Neuronal stem cell (in vitro differentiated cells): ENCODE measurements at regions not wholly inside any gene's neighbourhood (a gene's known extent, or its start where the extent isn't known, plus 50 kb on each side); places are given as distances from the start of the nearest gene placed in this dataset.

Experiments used
- DNase-seq: peaks from one replicate; pipeline ENCODE4 v3.0.0-alpha.2; 2013; ENCODE audit warnings: low spot score
- H2AFZ ChIP-seq: one replicate; pipeline ENCODE4 v1.6.1; 2013; ENCODE audit warnings: mild to moderate bottlenecking, low read length, inconsistent platforms
- H2AK5ac ChIP-seq: 2 replicates; pipeline ENCODE4 v1.6.1; 2013; ENCODE audit warnings: low read depth, mild to moderate bottlenecking, inconsistent platforms, low read length, moderate library complexity, mixed read lengths
- H2BK120ac ChIP-seq: 2 replicates; pipeline ENCODE4 v1.6.1; 2013; ENCODE audit warnings: low read depth, mild to moderate bottlenecking, inconsistent platforms, low read length, moderate library complexity, mixed read lengths
- H2BK12ac ChIP-seq: one replicate; pipeline ENCODE4 v1.6.1; 2013; ENCODE audit warnings: low read length, inconsistent platforms
- H2BK15ac ChIP-seq: 2 replicates; pipeline ENCODE4 v1.6.1; 2013; ENCODE audit warnings: mild to moderate bottlenecking, low read length, inconsistent platforms, mixed read lengths
- H2BK5ac ChIP-seq: one replicate; pipeline ENCODE4 v1.6.1; 2013; ENCODE audit warnings: inconsistent platforms, mild to moderate bottlenecking, low read length, moderate library complexity
- H3K14ac ChIP-seq: one replicate; pipeline ENCODE4 v1.6.1; 2013; ENCODE audit warnings: low read length, inconsistent platforms
- H3K18ac ChIP-seq: 2 replicates; pipeline ENCODE4 v1.6.1; 2013; ENCODE audit warnings: low read length, inconsistent platforms
- H3K23ac ChIP-seq: 2 replicates; pipeline ENCODE4 v1.6.1; 2013; ENCODE audit warnings: low read depth, mild to moderate bottlenecking, mixed read lengths, low read length, inconsistent platforms; ENCODE audit not compliant: poor library complexity
- H3K27ac ChIP-seq: replicated peaks from 3 replicates; pipeline ENCODE4 v1.5.1; 2013; ENCODE audit warnings: low read length, inconsistent platforms
- H3K27me3 ChIP-seq, 3 experiments: 2 replicates each; pipeline ENCODE4 v1.6.1; 2013; ENCODE audit warnings: low read length in 3 of 3, mild to moderate bottlenecking in 2 of 3, inconsistent platforms in 1 of 3, low read depth in 1 of 3, mixed read lengths in 1 of 3, moderate library complexity in 1 of 3; ENCODE audit not compliant: control insufficient read depth in 3 of 3, insufficient read depth in 3 of 3
- H3K36me3 ChIP-seq, 2 donors: replicated peaks in 1 of 2; 2 replicates each; pipeline ENCODE4 v1.6.1; 2013; ENCODE audit warnings: low read length in 2 of 2; ENCODE audit not compliant: control insufficient read depth in 2 of 2, insufficient read depth in 2 of 2
- H3K4ac ChIP-seq: 2 replicates; pipeline ENCODE4 v1.6.1; 2013; ENCODE audit warnings: inconsistent platforms, mild to moderate bottlenecking, low read length, moderate library complexity
- H3K4me1 ChIP-seq, 2 donors: 1 replicate in 1 of 2; 2 replicates in 1 of 2; pipeline ENCODE4 v1.6.1; 2013; ENCODE audit warnings: low read length in 2 of 2, low read depth in 1 of 2; ENCODE audit not compliant: control insufficient read depth in 2 of 2, insufficient read depth in 1 of 2
- H3K4me2 ChIP-seq: one replicate; pipeline ENCODE4 v1.6.1; 2013; ENCODE audit warnings: mild to moderate bottlenecking, low read length, inconsistent platforms; ENCODE audit not compliant: insufficient read depth, poor library complexity, severe bottlenecking
- H3K4me3 ChIP-seq, 2 donors: 2 replicates each; pipeline ENCODE4 v1.5.1; 2013; ENCODE audit warnings: low read length in 2 of 2, mild to moderate bottlenecking in 2 of 2, inconsistent platforms in 1 of 2, moderate library complexity in 1 of 2
- H3K79me1 ChIP-seq: one replicate; pipeline ENCODE4 v1.6.1; 2013; ENCODE audit warnings: low read depth, mild to moderate bottlenecking, inconsistent platforms, low read length, moderate library complexity
- H3K9ac ChIP-seq: one replicate; pipeline ENCODE4 v1.6.1; 2013; ENCODE audit warnings: mild to moderate bottlenecking, low read depth, low read length, inconsistent platforms; ENCODE audit not compliant: poor library complexity
- H3K9me3 ChIP-seq, 2 donors: replicated peaks in 1 of 2; 2 replicates each; pipeline versions ENCODE3 to v1.6.1; 2013; ENCODE audit warnings: low read length in 2 of 2, mild to moderate bottlenecking in 2 of 2, inconsistent platforms in 1 of 2, low read depth in 1 of 2, mixed read lengths in 1 of 2, moderate library complexity in 1 of 2; ENCODE audit not compliant: control insufficient read depth in 2 of 2, insufficient read depth in 1 of 2
- H4K8ac ChIP-seq: one replicate; pipeline ENCODE4 v1.6.1; 2013; ENCODE audit warnings: low read depth, mild to moderate bottlenecking, inconsistent platforms, low read length, moderate library complexity
- H4K91ac ChIP-seq: one replicate; pipeline ENCODE4 v1.6.1; 2013; ENCODE audit warnings: low read length, low read depth, mild to moderate bottlenecking, inconsistent platforms; ENCODE audit not compliant: poor library complexity
- WGBS, 2 donors: extraction: QIAGEN DNeasy Blood & Tissue Kit; methylation state at CpG; one replicate each; pipeline ENCODE4 v1.1.7; 2013; ENCODE audit warnings: missing lambda C conversion rate in 2 of 2, mixed read lengths in 1 of 2; ENCODE audit not compliant: insufficient read length in 2 of 2, insufficient replicate concordance in 1 of 2; ENCODE audit errors: extremely low coverage in 2 of 2; 5-methylcytosine and 5-hydroxymethylcytosine counted together

GRCh38 chr10:33448421-33449140 lies 114.1 kb upstream of the NRP1 start:
- Histone ChIP-seq H3K4ac (no peak overlapping the region), H3K14ac (no peak overlapping the region), H4K8ac (no peak overlapping the region), H2BK12ac (no peak overlapping the region), H3K18ac (no peak overlapping the region), H2AK5ac (no peak overlapping the region), H3K4me2 (no peak overlapping the region), H3K27me3 (no peaks in the 10 kb centered on the region), H3K36me3 (no peaks in the 10 kb centered on the region), H3K9me3 (peaks cover 4 to 8% of the 10 kb centered on the region in 2 donors), H2BK5ac (no peak overlapping the region), H3K27ac (no peak overlapping the region), H2BK15ac (no peak overlapping the region), H3K23ac (no peak overlapping the region), H3K4me3 (no peak overlapping the region), H3K79me1 (no peaks in the 10 kb centered on the region), H2AFZ (no peak overlapping the region), H3K9ac (no peak overlapping the region), H2BK120ac (no peak overlapping the region), H4K91ac (no peak overlapping the region), H3K4me1 (no peaks in the 10 kb centered on the region)
- no CpG with 5 or more reads among the region's 7 CpGs for WGBS, 2 donors
- no peak for DNase-seq

GRCh38 chr10:33441561-33441960 lies 107.1 kb upstream of the NRP1 start:
- Histone ChIP-seq H3K27ac (no peak overlapping the region), H2AFZ (no peak overlapping the region), H3K9ac (no peak overlapping the region), H2BK12ac (no peak overlapping the region), H3K79me1 (no peaks in the 10 kb centered on the region), H3K23ac (no peak overlapping the region), H3K4me2 (no peak overlapping the region), H2BK120ac (no peak overlapping the region), H3K4me1 (no peaks in the 10 kb centered on the region), H2AK5ac (no peak overlapping the region), H3K4me3 (no peak overlapping the region), H4K91ac (no peak overlapping the region), H2BK5ac (no peak overlapping the region), H3K27me3 (no peaks in the 10 kb centered on the region), H3K9me3 (no peaks in the 10 kb centered on the region), H3K36me3 (no peaks in the 10 kb centered on the region), H3K18ac (no peak overlapping the region), H3K14ac (no peak overlapping the region), H3K4ac (no peak overlapping the region), H2BK15ac (no peak overlapping the region), H4K8ac (no peak overlapping the region)
- no peak for DNase-seq
- no CpG with 5 or more reads among the region's 5 CpGs for WGBS, 2 donors

- no CpG with 5 or more reads among the region's 4 CpGs for WGBS, 2 donors
- H3K23ac ChIP-seq, result no peak overlapping the region
Measured at GRCh38 chr10:33434933-33435332, 100.5 kb upstream of the NRP1 start.

DNA sequence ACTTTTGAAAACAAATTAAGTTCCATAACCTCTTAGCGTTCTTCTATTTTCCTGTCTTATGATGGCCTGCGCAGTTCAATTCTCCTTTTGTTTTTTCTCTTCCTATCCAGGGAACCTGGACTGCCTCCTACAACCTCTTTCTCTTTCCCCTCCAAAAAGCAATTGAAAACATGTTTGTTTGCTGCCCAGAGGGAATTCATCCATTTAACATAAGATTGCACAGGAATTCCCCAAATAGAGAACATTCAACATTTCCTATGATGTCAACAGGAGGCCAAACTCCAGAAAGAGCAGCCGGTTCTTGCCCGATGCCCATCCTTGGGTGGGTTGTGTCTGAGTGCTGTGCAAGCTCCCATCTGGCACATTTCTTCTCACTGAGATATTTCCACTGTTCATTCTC lies 94.2 kb upstream of the NRP1 start:
- H3K23ac ChIP-seq, result no peak overlapping the region
- no peak overlapping the region for H3K9ac ChIP-seq

More at GRCh38 chr10:33434933-33435332, 100.5 kb upstream of the NRP1 start:
- Histone ChIP-seq H2BK5ac (no peak overlapping the region), H3K27me3 (no peaks in the 10 kb centered on the region), H3K79me1 (no peaks in the 10 kb centered on the region), H3K4ac (no peak overlapping the region), H4K8ac (no peak overlapping the region), H2BK120ac (no peak overlapping the region), H3K14ac (no peak overlapping the region), H3K36me3 (no peaks in the 10 kb centered on the region), H3K27ac (no peak overlapping the region), H2AFZ (peak overlapping the region; percentile 27), H3K4me2 (no peak overlapping the region), H4K91ac (no peak overlapping the region), H3K4me3 (no peak overlapping the region), H3K4me1 (no peaks in the 10 kb centered on the region), H3K9ac (no peak overlapping the region), H3K9me3 (no peaks in the 10 kb centered on the region), H3K18ac (no peak overlapping the region), H2AK5ac (no peak overlapping the region), H2BK12ac (no peak overlapping the region), H2BK15ac (no peak overlapping the region)
- no peak for DNase-seq

More for the DNA sequence above, 94.2 kb upstream of the NRP1 start:
- Histone ChIP-seq H2BK12ac (no peak overlapping the region), H2BK5ac (no peak overlapping the region), H3K4me1 (no peaks in the 10 kb centered on the region), H3K79me1 (no peaks in the 10 kb centered on the region), H3K27me3 (no peaks in the 10 kb centered on the region), H3K4me3 (no peak overlapping the region), H2AFZ (no peak overlapping the region), H3K4me2 (no peak overlapping the region), H2BK120ac (no peak overlapping the region), H3K18ac (no peak overlapping the region), H3K27ac (no peak overlapping the region), H3K4ac (no peak overlapping the region), H2AK5ac (no peak overlapping the region), H3K9me3 (no peaks in the 10 kb centered on the region), H4K91ac (no peak overlapping the region), H2BK15ac (no peak overlapping the region), H4K8ac (no peak overlapping the region), H3K14ac (no peak overlapping the region), H3K36me3 (no peaks in the 10 kb centered on the region)
- WGBS, 2 donors, result no CpG with 5 or more reads among the region's 4 CpGs
- DNase-seq, result no peak
